K562 (cell line): ENCODE measurements at regions not wholly inside any gene's neighbourhood (a gene's known extent, or its start where the extent isn't known, plus 50 kb on each side); places are given as distances from the start of the nearest gene placed in this dataset.

Experiments used
- ATAC-seq: fragments of 200-7000 bp; cut with Tn5 transposase; 3 replicates; pipeline ENCODE4 v1.9.1; 2020; ENCODE audit warnings: moderate library complexity
- BruUV-seq: library from RNA; stranded (reverse); fragments of 400-500 nt; replicated peaks from 2 replicates; lab custom pipeline; 2021; lab: Mats Ljungman, UMichigan
- CTCF ChIA-PET: fragments of 300-600 bp; formaldehyde crosslinking; extraction: SDS; loops from one replicate; lab custom pipeline; 2021; ENCODE audit warnings: low intra/inter-chr PET ratio; lab: Yijun Ruan, JAX
- POLR2A ChIA-PET: fragments of 300-600, 350-650 bp; sonication (Branson Sonifier 250); formaldehyde crosslinking; extraction: SDS; loops from one replicate; lab custom pipeline; 2021; ENCODE audit warnings: antibody characterized with exemption, inconsistent platforms; lab: Yijun Ruan, JAX
- DNase-seq, 4 experiments: peaks; one replicate each; pipeline versions ENCODE4 v3.0.0 to v3.0.0-alpha.2; 2011 to 2018; ENCODE audit warnings: low spot score in 3 of 4, mixed read lengths in 3 of 4; ENCODE audit errors: extremely low read depth in 1 of 4
- FAIRE-seq: peaks from 2 replicates; lab custom pipeline; 2011; peaks lifted over from hg19 to GRCh38; lab: Jason Lieb, UNC
- H2AFZ ChIP-seq: 2 replicates; pipeline ENCODE4 v1.6.0; 2011; ENCODE audit warnings: low read depth, low read length, control low read depth, inconsistent platforms
- H3K27ac ChIP-seq: fragments of 200-600 bp; 3 replicates; pipeline ENCODE4 v1.8.0; 2011; ENCODE audit warnings: low read depth, mild to moderate bottlenecking, control low read depth, inconsistent platforms, low read length, moderate library complexity, mixed read lengths; ENCODE audit errors: extremely low read depth
- H3K27me3 ChIP-seq, 2 experiments: fragments of 300-600 bp in 1 of 2; 2 replicates in 1 of 2; 3 replicates in 1 of 2; pipeline versions ENCODE4 v1.6.0 to v1.8.0; 2011; ENCODE audit warnings: inconsistent platforms in 2 of 2, low read length in 2 of 2, mild to moderate bottlenecking in 1 of 2, mixed read lengths in 1 of 2, moderate library complexity in 1 of 2; ENCODE audit not compliant: control insufficient read depth in 2 of 2, insufficient read depth in 2 of 2
- H3K36me3 ChIP-seq: fragments of 300-600 bp; 3 replicates; pipeline ENCODE4 v1.8.0; 2011; ENCODE audit warnings: mild to moderate bottlenecking, low read length, inconsistent platforms; ENCODE audit not compliant: control insufficient read depth, insufficient read depth
- H3K4me1 ChIP-seq, 2 experiments: fragments of 200-600 bp in 1 of 2; replicated peaks in 1 of 2; 2 replicates in 1 of 2; 3 replicates in 1 of 2; pipeline versions ENCODE4 v1.5.1 to v1.8.0; 2011; ENCODE audit warnings: inconsistent platforms in 2 of 2, low read length in 2 of 2, mild to moderate bottlenecking in 1 of 2, mixed read lengths in 1 of 2, moderate library complexity in 1 of 2; ENCODE audit not compliant: control insufficient read depth in 2 of 2, insufficient read depth in 2 of 2
- H3K4me2 ChIP-seq: 2 replicates; pipeline ENCODE4 v1.6.1; 2011; ENCODE audit warnings: low read length, control low read depth, inconsistent platforms, mixed read lengths; ENCODE audit not compliant: insufficient read depth
- H3K4me3 ChIP-seq: fragments of 200-600 bp; sonication (generic), shearing (Covaris generic); 2 replicates; pipeline ENCODE4 v1.5.1; 2016; ENCODE audit warnings: control low read depth, inconsistent platforms
- H3K79me2 ChIP-seq: fragments of 200-600 bp; 3 replicates; pipeline ENCODE4 v1.8.0; 2011; ENCODE audit warnings: low read length, inconsistent platforms; ENCODE audit not compliant: control insufficient read depth, insufficient read depth
- H3K9ac ChIP-seq, 2 experiments: 2 replicates each; pipeline versions ENCODE4 v1.6.0 to v1.6.1; 2011; ENCODE audit warnings: low read depth in 2 of 2, low read length in 2 of 2, control low read depth in 1 of 2, inconsistent platforms in 1 of 2, mild to moderate bottlenecking in 1 of 2, mixed read lengths in 1 of 2; ENCODE audit not compliant: insufficient read depth in 1 of 2
- H3K9me1 ChIP-seq: one replicate; pipeline ENCODE4 v1.6.0; 2011; ENCODE audit warnings: inconsistent platforms, mild to moderate bottlenecking, low read length, moderate library complexity; ENCODE audit not compliant: control insufficient read depth, insufficient read depth
- H3K9me3 ChIP-seq: replicated peaks from 2 replicates; pipeline ENCODE4 v1.5.1; 2011; ENCODE audit warnings: low read depth, low read length, inconsistent platforms; ENCODE audit not compliant: control insufficient read depth, insufficient read depth
- H4K20me1 ChIP-seq: replicated peaks from 2 replicates; pipeline ENCODE4 v1.6.1; 2011; ENCODE audit warnings: low read length, inconsistent platforms, mixed read lengths; ENCODE audit not compliant: control insufficient read depth, insufficient read depth
- BRD9 ChIP-seq: fragments of 450-650 bp; IDR thresholded peaks from 2 replicates; pipeline ENCODE4 v1.6.1; 2018; ENCODE audit warnings: low read depth; ENCODE audit not compliant: partially characterized antibody
- FOXK2 ChIP-seq, 2 experiments: fragments of 450-650 bp; IDR thresholded peaks in 1 of 2; conservative IDR thresholded peaks in 1 of 2; 2 replicates each; pipeline ENCODE4 v1.6.1; 2016; ENCODE audit warnings: low read depth in 2 of 2, mild to moderate bottlenecking in 1 of 2
- KDM2B ChIP-seq: fragments of 250-450 bp; sonication (Bioruptor Pico); IDR thresholded peaks from 2 replicates; pipeline ENCODE4 v1.8.0; 2021; ENCODE audit warnings: mild to moderate bottlenecking, moderate library complexity
- KLF13 ChIP-seq: fragments of 450-650 bp; IDR thresholded peaks from 2 replicates; pipeline ENCODE4 v1.6.1; 2016; ENCODE audit warnings: missing genetic modification characterization, low read depth, mild to moderate bottlenecking, missing compliant biosample characterization, moderate library complexity, borderline replicate concordance
- MCM3 ChIP-seq: fragments of 450-650 bp; IDR thresholded peaks from 2 replicates; pipeline ENCODE4 v1.6.1; 2016
- POLR2G ChIP-seq: fragments of 200-400 bp; formaldehyde crosslinking; IDR thresholded peaks from 2 replicates; pipeline ENCODE4 v1.6.1; 2017; ENCODE audit warnings: low read depth, mild to moderate bottlenecking, antibody characterized with exemption, low read length, moderate library complexity
- SREBF2 ChIP-seq: sonication (generic); formaldehyde crosslinking; IDR thresholded peaks from 2 replicates; pipeline ENCODE4 v1.4.0; 2020; ENCODE audit warnings: mild to moderate bottlenecking, missing genetic modification reagents
- TEAD2 ChIP-seq: fragments of 450-650 bp; IDR thresholded peaks from 2 replicates; pipeline ENCODE4 v1.6.1; 2016; ENCODE audit warnings: missing genetic modification characterization, control low read depth, missing compliant biosample characterization
- ZNF23 ChIP-seq: fragments of 250-450 bp; sonication (Bioruptor Pico); IDR thresholded peaks from 2 replicates; pipeline ENCODE4 v1.4.0; 2020; ENCODE audit warnings: mild to moderate bottlenecking
- ZNF79 ChIP-seq: fragments of 250-450 bp; sonication (Bioruptor Pico); IDR thresholded peaks from 2 replicates; pipeline ENCODE4 v1.4.0; 2020; ENCODE audit warnings: low read depth, mild to moderate bottlenecking, moderate library complexity
- WGBS: fragments of 100-300 bp; shearing (Covaris generic); methylation state at CpG from one replicate; pipeline ENCODE4 v1.1.6; 2016; ENCODE audit warnings: low coverage, mixed read lengths; ENCODE audit not compliant: insufficient coverage; ENCODE audit errors: missing lambda C conversion rate; 5-methylcytosine and 5-hydroxymethylcytosine counted together
- in situ Hi-C: fragments of 300-500 bp; cut with MboI; formaldehyde crosslinking; loops from 4 replicates; pipeline ENCODE4 v1.15.0; 2018; ENCODE audit warnings: inconsistent platforms, mixed read lengths
- intact Hi-C: fragments of 100-400 bp; cut with micrococcal nuclease; formaldehyde crosslinking; loops from 2 replicates; pipeline ENCODE4 v1.14.2; 2022
- TF ChIP-seq, protein P1 (sequence below): fragments of 450-650 bp; conservative IDR thresholded peaks from 2 replicates; pipeline ENCODE4 v1.6.1; 2016; ENCODE audit warnings: missing genetic modification characterization, low read depth, mild to moderate bottlenecking, missing compliant biosample characterization, moderate library complexity
- TF ChIP-seq, protein P2 (sequence below): fragments of 250-450 bp; sonication (Bioruptor Pico); IDR thresholded peaks from 2 replicates; pipeline ENCODE4 v1.8.0; 2022; ENCODE audit warnings: inconsistent platforms
- TF ChIP-seq, protein P3 (sequence below): sonication (generic); formaldehyde crosslinking; IDR thresholded peaks from 2 replicates; pipeline ENCODE4 v1.8.0; 2022; ENCODE audit warnings: missing genetic modification reagents, mild to moderate bottlenecking, borderline replicate concordance
- TF ChIP-seq, protein P4 (sequence below): fragments of 450-650 bp; IDR thresholded peaks from 2 replicates; pipeline ENCODE4 v1.6.1; 2017; ENCODE audit warnings: antibody characterized with exemption, mild to moderate bottlenecking

DNA sequence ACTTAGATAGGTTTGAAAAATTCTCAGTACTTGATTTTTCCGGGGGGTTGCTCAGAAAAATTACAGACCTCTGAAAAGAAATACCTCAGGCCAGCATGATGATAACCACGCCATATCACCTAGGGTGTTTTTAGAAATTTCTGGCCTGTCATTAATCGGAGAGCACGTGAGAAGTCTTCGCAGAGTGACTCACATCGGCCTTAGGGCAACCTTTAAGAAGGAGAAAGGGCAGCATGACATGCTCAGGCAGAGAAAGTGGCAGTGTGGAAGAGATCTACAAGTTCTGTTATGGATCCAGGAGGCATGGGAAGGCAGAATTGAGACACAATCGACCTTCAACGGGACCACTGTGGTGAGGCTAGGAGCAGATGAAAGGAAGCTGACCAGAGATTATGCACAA lies 506.3 kb downstream of the LMO4 start (continued):
- TF ChIP-seq, protein P1, sequence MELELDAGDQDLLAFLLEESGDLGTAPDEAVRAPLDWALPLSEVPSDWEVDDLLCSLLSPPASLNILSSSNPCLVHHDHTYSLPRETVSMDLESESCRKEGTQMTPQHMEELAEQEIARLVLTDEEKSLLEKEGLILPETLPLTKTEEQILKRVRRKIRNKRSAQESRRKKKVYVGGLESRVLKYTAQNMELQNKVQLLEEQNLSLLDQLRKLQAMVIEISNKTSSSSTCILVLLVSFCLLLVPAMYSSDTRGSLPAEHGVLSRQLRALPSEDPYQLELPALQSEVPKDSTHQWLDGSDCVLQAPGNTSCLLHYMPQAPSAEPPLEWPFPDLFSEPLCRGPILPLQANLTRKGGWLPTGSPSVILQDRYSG: no peak
- no peak for TF ChIP-seq ZNF23 (CRISPR knock-in tag)
- no peak for TF ChIP-seq KDM2B (CRISPR knock-in tag)

DNA sequence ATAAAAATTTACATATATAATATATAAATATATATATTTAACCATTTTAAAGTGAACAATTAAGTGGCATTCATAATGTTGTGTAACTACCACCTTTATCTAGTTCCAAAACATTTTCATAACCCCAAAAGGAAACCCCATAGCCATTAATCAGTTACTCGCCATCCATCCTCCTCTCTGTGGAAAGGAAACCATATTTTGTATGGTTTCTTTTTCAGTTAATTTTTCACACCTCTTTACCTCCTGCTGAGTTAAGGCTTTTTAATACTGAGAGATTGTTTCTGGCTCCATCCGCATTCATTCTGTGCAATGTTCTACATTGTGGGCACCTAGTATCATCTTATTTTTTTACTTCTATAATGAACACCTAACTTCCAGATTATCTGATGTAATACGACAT lies 512.1 kb downstream of the LMO4 start:
- no peaks in the 10 kb centered on the region; the same call in 1 of the 2 replicates for H3K9me3 ChIP-seq
- H4K20me1 ChIP-seq: no peaks in the 10 kb centered on the region
- POLR2A ChIA-PET: no interaction called here
- H3K4me3 ChIP-seq: no peak overlapping the region
- FAIRE-seq (no peak), DNase-seq (no peak), ATAC-seq (no peak)
- no TSS peak for BruUV-seq
- H3K4me2 ChIP-seq: no peak overlapping the region
- H3K27me3 ChIP-seq: no peaks in the 10 kb centered on the region
- H3K79me2 ChIP-seq: no peaks in the 10 kb centered on the region
- no peaks in the 10 kb centered on the region for H3K4me1 ChIP-seq
- intact Hi-C loops (no loop called here), in situ Hi-C loops (no loop called here)
- CTCF ChIA-PET: interaction anchor here (0.5 kb wide), 1 partner anchor 133 kb away, joined by 3 read pairs; no protein-coding TSS in a partner anchor
- no peak overlapping the region for H2AFZ ChIP-seq
- WGBS: 6% methylated on average over 3 of the region's 3 CpGs
- no peak overlapping the region for H3K9ac ChIP-seq
- H3K27ac ChIP-seq: no peak overlapping the region
- H3K36me3 ChIP-seq: no peaks in the 10 kb centered on the region
- no peaks in the 10 kb centered on the region for H3K9me1 ChIP-seq
- TF ChIP-seq ZNF79 (no peak), FOXK2 (conservative IDR thresholded peaks at IDR 0.05 in 1 of 2, IDR thresholded peaks at IDR 0.05 in 1 of 2; ENCODE audit: low read depth in 2 of 2) (no peak), KLF13 (tag) (no peak), MCM3 (no peak), BRD9 (no peak), SREBF2 (no peak), TEAD2 (tag) (no peak), POLR2G (no peak)
- TF ChIP-seq, protein P2, sequence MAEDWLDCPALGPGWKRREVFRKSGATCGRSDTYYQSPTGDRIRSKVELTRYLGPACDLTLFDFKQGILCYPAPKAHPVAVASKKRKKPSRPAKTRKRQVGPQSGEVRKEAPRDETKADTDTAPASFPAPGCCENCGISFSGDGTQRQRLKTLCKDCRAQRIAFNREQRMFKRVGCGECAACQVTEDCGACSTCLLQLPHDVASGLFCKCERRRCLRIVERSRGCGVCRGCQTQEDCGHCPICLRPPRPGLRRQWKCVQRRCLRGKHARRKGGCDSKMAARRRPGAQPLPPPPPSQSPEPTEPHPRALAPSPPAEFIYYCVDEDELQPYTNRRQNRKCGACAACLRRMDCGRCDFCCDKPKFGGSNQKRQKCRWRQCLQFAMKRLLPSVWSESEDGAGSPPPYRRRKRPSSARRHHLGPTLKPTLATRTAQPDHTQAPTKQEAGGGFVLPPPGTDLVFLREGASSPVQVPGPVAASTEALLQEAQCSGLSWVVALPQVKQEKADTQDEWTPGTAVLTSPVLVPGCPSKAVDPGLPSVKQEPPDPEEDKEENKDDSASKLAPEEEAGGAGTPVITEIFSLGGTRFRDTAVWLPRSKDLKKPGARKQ (CRISPR knock-in tag): no peak
- TF ChIP-seq, protein P3, sequence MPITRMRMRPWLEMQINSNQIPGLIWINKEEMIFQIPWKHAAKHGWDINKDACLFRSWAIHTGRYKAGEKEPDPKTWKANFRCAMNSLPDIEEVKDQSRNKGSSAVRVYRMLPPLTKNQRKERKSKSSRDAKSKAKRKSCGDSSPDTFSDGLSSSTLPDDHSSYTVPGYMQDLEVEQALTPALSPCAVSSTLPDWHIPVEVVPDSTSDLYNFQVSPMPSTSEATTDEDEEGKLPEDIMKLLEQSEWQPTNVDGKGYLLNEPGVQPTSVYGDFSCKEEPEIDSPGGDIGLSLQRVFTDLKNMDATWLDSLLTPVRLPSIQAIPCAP (CRISPR knock-in tag): no peak
- TF ChIP-seq, protein P4, sequence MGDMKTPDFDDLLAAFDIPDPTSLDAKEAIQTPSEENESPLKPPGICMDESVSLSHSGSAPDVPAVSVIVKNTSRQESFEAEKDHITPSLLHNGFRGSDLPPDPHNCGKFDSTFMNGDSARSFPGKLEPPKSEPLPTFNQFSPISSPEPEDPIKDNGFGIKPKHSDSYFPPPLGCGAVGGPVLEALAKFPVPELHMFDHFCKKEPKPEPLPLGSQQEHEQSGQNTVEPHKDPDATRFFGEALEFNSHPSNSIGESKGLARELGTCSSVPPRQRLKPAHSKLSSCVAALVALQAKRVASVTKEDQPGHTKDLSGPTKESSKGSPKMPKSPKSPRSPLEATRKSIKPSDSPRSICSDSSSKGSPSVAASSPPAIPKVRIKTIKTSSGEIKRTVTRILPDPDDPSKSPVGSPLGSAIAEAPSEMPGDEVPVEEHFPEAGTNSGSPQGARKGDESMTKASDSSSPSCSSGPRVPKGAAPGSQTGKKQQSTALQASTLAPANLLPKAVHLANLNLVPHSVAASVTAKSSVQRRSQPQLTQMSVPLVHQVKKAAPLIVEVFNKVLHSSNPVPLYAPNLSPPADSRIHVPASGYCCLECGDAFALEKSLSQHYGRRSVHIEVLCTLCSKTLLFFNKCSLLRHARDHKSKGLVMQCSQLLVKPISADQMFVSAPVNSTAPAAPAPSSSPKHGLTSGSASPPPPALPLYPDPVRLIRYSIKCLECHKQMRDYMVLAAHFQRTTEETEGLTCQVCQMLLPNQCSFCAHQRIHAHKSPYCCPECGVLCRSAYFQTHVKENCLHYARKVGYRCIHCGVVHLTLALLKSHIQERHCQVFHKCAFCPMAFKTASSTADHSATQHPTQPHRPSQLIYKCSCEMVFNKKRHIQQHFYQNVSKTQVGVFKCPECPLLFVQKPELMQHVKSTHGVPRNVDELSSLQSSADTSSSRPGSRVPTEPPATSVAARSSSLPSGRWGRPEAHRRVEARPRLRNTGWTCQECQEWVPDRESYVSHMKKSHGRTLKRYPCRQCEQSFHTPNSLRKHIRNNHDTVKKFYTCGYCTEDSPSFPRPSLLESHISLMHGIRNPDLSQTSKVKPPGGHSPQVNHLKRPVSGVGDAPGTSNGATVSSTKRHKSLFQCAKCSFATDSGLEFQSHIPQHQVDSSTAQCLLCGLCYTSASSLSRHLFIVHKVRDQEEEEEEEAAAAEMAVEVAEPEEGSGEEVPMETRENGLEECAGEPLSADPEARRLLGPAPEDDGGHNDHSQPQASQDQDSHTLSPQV: no peak
